Hepatocyte (in vitro differentiated cells): ENCODE measurements at regions not wholly inside any gene's neighbourhood (a gene's known extent, or its start where the extent isn't known, plus 50 kb on each side); places are given as distances from the start of the nearest gene placed in this dataset.

Experiments used
- DNase-seq: peaks from one replicate; pipeline ENCODE4 v3.0.0-alpha.2; 2016; ENCODE audit warnings: low spot score
- H2AFZ ChIP-seq: fragments of 200-600 bp; sonication (generic); 2 replicates; pipeline ENCODE4 v1.6.0; 2016; ENCODE audit warnings: antibody characterized with exemption, mild to moderate bottlenecking
- H3K27ac ChIP-seq: fragments of 200-600 bp; sonication (generic); 2 replicates; pipeline ENCODE4 v1.5.1; 2016; ENCODE audit warnings: mild to moderate bottlenecking
- H3K27me3 ChIP-seq: fragments of 200-600 bp; sonication (generic); 2 replicates; pipeline ENCODE4 v1.6.1; 2016
- H3K36me3 ChIP-seq: fragments of 200-600 bp; sonication (generic); replicated peaks from 2 replicates; pipeline ENCODE4 v1.5.1; 2016; ENCODE audit warnings: low read depth; ENCODE audit not compliant: insufficient read depth
- H3K4me1 ChIP-seq: fragments of 200-600 bp; sonication (generic); 2 replicates; pipeline ENCODE4 v1.5.1; 2016; ENCODE audit warnings: mild to moderate bottlenecking, moderate library complexity; ENCODE audit not compliant: insufficient read depth
- H3K4me2 ChIP-seq: fragments of 200-600 bp; sonication (generic); 2 replicates; pipeline ENCODE4 v1.6.0; 2016
- H3K4me3 ChIP-seq: fragments of 200-600 bp; sonication (generic); 2 replicates; pipeline ENCODE4 v1.5.1; 2016; ENCODE audit warnings: mild to moderate bottlenecking
- H3K79me2 ChIP-seq: fragments of 200-600 bp; sonication (generic); 2 replicates; pipeline ENCODE4 v1.6.0; 2017; ENCODE audit warnings: mild to moderate bottlenecking
- H3K9me2 ChIP-seq: fragments of 200-600 bp; sonication (generic); replicated peaks from 2 replicates; pipeline ENCODE4 v1.6.0; 2017; ENCODE audit warnings: mild to moderate bottlenecking; ENCODE audit not compliant: insufficient read depth
- H3K9me3 ChIP-seq: fragments of 200-600 bp; sonication (generic); 2 replicates; pipeline ENCODE4 v1.5.1; 2016; ENCODE audit warnings: low read depth, mild to moderate bottlenecking
- H4K20me1 ChIP-seq: fragments of 200-600 bp; sonication (generic); 2 replicates; pipeline ENCODE4 v1.6.0; 2016; ENCODE audit warnings: mild to moderate bottlenecking; ENCODE audit not compliant: insufficient read depth, poor library complexity, severe bottlenecking
- CTCF ChIP-seq: fragments of 200-600 bp; sonication (generic); IDR thresholded peaks from 2 replicates; pipeline ENCODE4 v1.5.1; 2016; ENCODE audit warnings: antibody characterized with exemption, mild to moderate bottlenecking; ENCODE audit not compliant: poor library complexity
- EZH2 ChIP-seq: fragments of 200-600 bp; sonication (generic); IDR thresholded peaks from 2 replicates; pipeline ENCODE4 v1.6.1; 2016; ENCODE audit warnings: antibody characterized with exemption, mild to moderate bottlenecking, borderline replicate concordance
- EZH2phosphoT487 ChIP-seq: fragments of 200-600 bp; sonication (generic); IDR thresholded peaks from one replicate; pipeline ENCODE4 v1.6.1; 2018; ENCODE audit warnings: antibody characterized with exemption, mild to moderate bottlenecking, low read depth, moderate library complexity; ENCODE audit not compliant: unreplicated experiment, severe bottlenecking
- WGBS: methylation state at CpG from one replicate; pipeline ENCODE4 v1.1.6; 2016; ENCODE audit warnings: low lambda C conversion rate; ENCODE audit errors: missing lambda C conversion rate; 5-methylcytosine and 5-hydroxymethylcytosine counted together

- no peak for TF ChIP-seq CTCF
- TF ChIP-seq EZH2phosphoT487, result no peak
- no peak for TF ChIP-seq EZH2
- H3K4me2 ChIP-seq, result no peak overlapping the region
- no peak overlapping the region for H3K27ac ChIP-seq
- no peak overlapping the region for H3K4me3 ChIP-seq
- DNase-seq, result no peak
- H3K9me3 ChIP-seq, result no peaks in the 10 kb centered on the region
- H3K36me3 ChIP-seq, result no peaks in the 10 kb centered on the region
- H3K27me3 ChIP-seq, result no peaks in the 10 kb centered on the region
- H3K79me2 ChIP-seq, result no peaks in the 10 kb centered on the region
- no peak overlapping the region for H2AFZ ChIP-seq
- H4K20me1 ChIP-seq, result no peaks in the 10 kb centered on the region
- peaks cover 6% of the 10 kb centered on the region for H3K4me1 ChIP-seq
- 65% methylated on average over 12 of the region's 12 CpGs for WGBS
- H3K9me2 ChIP-seq, result no peaks in the 10 kb centered on the region
These were observed 115.5 kb downstream of the TNFAIP3 start for GRCh38 chr6:137982418-137983189.

GRCh38 chr6:137983269-137983668 is 116.2 kb downstream of the TNFAIP3 start:
- Histone ChIP-seq H3K9me2 (no peaks in the 10 kb centered on the region), H3K27me3 (no peaks in the 10 kb centered on the region), H3K79me2 (no peaks in the 10 kb centered on the region), H4K20me1 (no peaks in the 10 kb centered on the region), H2AFZ (no peak overlapping the region), H3K9me3 (no peaks in the 10 kb centered on the region), H3K27ac (no peak overlapping the region), H3K36me3 (no peaks in the 10 kb centered on the region), H3K4me2 (no peak overlapping the region), H3K4me1 (peaks cover 6% of the 10 kb centered on the region), H3K4me3 (no peak overlapping the region)
- TF ChIP-seq CTCF (no peak), EZH2 (no peak), EZH2phosphoT487 (no peak)
- 90% methylated on average over 5 of the region's 5 CpGs for WGBS
- DNase-seq, result no peak

GRCh38 chr6:137989664-137990063 is 117.6 kb downstream of the PERP start:
- Histone ChIP-seq H3K9me2 (no peaks in the 10 kb centered on the region), H3K4me2 (no peak overlapping the region), H3K4me3 (no peak overlapping the region), H2AFZ (no peak overlapping the region), H3K27me3 (no peaks in the 10 kb centered on the region), H3K27ac (no peak overlapping the region), H4K20me1 (no peaks in the 10 kb centered on the region), H3K9me3 (no peaks in the 10 kb centered on the region), H3K4me1 (no peaks in the 10 kb centered on the region), H3K79me2 (no peaks in the 10 kb centered on the region), H3K36me3 (no peaks in the 10 kb centered on the region)
- 90% methylated on average over 4 of the region's 4 CpGs for WGBS
- TF ChIP-seq CTCF (no peak), EZH2phosphoT487 (no peak), EZH2 (no peak)
- no peak for DNase-seq

GRCh38 chr6:137995371-137995770 is 111.8 kb downstream of the PERP start:
- Histone ChIP-seq H3K79me2 (no peaks in the 10 kb centered on the region), H3K4me1 (no peaks in the 10 kb centered on the region), H3K4me2 (no peak overlapping the region), H3K36me3 (no peaks in the 10 kb centered on the region), H4K20me1 (no peaks in the 10 kb centered on the region), H3K4me3 (no peak overlapping the region), H3K9me2 (no peaks in the 10 kb centered on the region), H3K27me3 (no peaks in the 10 kb centered on the region), H3K27ac (no peak overlapping the region), H2AFZ (no peak overlapping the region), H3K9me3 (no peaks in the 10 kb centered on the region)
- DNase-seq, result no peak
- WGBS, result 100% methylated on average over 1 of the region's 1 CpG
- TF ChIP-seq EZH2 (no peak), CTCF (no peak), EZH2phosphoT487 (no peak)
